ENCODE measurements at regions not wholly inside any gene's neighbourhood (a gene's known extent, or its start where the extent isn't known, plus 50 kb on each side); places are given as distances from the start of the nearest gene placed in this dataset.

- no peak for TF ChIP-seq POLR2A (IDR thresholded peaks at IDR 0.05)
- no peak for TF ChIP-seq CTCF (IDR thresholded peaks at IDR 0.05)
These were observed 106.8 kb downstream of the HRH4 start for GRCh38 chr18:24567199-24567598.

All from testis (tissue), 2 donors.